GM18909 (cell line): ENCODE measurements at regions not wholly inside any gene's neighbourhood (a gene's known extent, or its start where the extent isn't known, plus 50 kb on each side); places are given as distances from the start of the nearest gene placed in this dataset.

Experiments
- ATAC-seq: cut with Tn5 transposase; IDR thresholded peaks from one replicate; pipeline ENCODE4 v1.9.1; 2021; ENCODE audit warnings: mild to moderate bottlenecking; ENCODE audit not compliant: unreplicated experiment, poor library complexity

DNA sequence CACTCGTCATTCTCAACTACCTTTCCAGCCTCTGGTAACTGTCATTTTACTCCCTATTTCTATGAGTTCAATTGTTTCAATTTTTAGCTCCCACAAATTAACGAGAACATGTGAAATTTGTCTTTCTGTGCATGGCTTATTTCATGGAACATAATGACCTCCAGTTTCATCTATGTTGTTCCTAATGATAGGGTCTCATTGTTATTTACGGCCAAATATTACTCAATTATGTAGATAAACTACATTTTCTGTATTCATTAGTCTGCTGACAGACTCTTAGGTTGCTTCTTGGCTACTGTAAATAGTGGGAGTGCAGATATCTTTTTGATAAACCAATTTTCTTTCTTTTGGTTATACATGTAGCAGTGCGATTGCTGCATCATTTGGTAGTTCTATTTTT lies 374.9 kb upstream of the ROBO1 start:
- ATAC-seq = no peak

DNA sequence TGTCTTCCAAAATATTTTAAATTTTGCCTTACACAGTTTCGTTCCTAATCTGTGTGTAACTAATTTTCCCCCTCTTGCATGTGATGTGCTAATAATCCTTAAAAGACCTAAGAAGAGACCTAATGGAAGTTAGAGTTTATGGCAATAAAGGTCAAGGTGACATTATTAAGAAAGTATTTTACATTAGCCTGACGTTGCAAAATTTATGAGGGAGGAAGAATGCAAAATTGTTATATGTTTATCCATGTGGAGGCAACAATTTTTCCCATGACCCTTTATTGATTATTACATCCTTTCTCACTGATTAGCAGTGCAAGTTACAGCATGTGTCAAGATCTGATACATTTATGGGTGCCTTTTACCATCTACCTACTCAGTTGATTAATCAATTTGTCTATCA lies 373.8 kb upstream of the ROBO1 start:
- ATAC-seq = no peak

DNA sequence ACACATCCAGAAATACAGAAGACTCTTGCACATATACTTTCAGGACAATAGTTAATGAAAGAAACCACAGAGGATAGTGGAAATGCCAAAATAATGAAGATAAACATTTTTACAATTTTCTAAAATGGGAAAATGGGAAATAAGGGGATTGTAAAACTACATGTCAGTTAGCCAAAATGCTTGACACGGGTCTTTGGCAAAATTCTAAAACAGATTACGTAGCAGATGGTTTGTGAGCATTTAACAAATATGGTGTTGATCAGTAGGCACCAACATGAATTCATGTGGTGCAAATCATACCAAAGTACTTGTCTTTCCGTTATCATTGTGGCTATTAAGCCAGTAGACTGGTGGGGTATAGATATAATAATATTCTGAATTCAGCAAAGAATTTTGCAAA lies 348.5 kb upstream of the ROBO1 start:
- no peak for ATAC-seq

DNA sequence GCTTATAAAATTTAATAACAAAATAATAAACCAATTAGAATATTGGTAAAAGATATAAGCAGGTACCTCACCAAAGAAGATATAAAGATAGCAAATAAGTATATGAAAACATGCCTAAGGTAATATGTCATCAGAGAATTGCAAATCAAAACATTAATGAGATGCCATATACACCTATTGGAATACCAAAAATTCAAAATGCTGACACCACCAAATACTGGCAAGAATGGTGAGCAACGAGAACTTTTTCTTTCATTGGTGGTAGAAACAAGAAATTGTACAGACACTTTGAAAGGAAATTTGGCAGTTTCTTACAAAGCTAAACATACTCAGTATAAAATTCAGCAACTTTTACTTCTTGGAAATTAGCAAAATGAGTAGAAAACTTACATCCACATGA lies 346.9 kb upstream of the ROBO1 start:
- no peak for ATAC-seq

DNA sequence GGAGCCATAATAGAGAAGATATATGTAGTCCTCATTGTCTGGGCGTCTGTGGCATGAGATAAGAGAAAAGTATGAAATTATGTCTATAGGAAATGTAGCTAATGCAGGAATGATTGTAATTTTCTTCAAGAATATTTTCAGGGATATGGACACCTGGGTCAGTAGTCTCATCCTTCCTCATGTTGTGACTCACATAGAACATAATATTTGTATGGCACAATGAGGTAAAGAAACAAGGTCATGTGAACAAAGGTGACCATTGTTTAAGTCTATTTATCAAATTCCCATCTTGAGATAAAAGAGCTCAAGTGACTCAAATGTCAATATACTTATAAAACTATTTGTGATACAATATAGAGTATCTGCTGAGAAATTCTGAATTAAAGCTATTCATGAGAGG lies 345.5 kb upstream of the ROBO1 start:
- ATAC-seq = no peak

DNA sequence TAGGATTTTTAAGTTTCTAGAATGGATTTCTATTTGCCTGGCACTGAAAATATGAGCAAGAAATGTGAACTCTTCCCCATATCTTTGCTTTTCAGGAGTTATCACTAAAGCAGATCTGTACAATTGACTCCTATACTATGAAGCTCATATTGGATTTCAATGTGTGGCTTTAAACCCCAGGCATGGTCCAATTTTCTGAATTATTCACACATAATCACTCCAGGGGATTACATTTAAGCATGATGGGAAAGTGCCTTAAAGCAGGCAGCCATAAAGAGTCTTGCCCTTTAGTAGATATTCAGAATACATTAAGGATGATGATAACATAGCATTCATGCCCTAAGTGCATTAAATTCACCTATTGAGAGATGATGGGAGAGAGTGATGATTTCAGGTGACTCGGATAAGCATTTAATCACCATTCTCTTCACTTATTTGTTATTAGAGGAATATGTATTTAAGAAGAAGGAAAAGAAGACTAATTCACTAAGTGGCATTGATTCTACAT lies 331.8 kb upstream of the ROBO1 start:
- no peak for ATAC-seq

DNA sequence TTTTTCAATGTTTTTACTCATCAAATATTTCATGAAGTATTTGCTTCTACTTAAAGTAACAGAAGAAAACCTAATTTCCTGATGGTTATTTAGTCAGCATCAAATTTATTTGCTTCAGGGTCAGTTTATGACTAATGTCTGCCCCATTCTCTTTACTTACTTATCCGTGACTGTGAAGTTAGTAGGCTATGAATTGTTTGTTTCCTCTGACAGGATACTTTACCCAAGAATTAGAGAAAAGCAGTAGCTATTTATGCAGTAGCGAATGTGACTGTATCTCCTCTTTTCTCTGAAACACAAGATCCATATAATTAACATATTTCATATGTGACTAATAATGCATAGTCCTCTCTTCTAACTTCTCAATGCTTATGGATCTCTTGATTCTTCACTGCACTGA lies 329.9 kb upstream of the ROBO1 start:
- no peak for ATAC-seq

DNA sequence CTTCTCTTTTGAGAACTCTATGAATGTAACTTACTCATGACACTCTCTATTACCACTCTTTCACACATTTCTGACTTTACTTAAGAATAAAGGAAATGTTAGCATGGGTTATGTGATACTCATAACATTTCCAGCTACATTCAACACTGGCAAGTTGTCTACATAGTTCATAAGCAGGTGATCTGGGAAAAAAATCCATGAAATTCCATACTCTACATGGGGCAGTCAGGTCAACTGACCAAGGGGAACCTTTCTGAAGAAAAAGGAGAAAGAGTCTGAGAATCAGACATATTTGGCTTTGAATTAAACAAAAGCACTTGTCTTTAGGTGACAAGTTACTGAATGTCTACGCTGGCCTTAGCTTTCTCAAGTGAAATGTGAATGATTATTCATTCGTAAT lies 329.1 kb upstream of the ROBO1 start:
- no peak for ATAC-seq

DNA sequence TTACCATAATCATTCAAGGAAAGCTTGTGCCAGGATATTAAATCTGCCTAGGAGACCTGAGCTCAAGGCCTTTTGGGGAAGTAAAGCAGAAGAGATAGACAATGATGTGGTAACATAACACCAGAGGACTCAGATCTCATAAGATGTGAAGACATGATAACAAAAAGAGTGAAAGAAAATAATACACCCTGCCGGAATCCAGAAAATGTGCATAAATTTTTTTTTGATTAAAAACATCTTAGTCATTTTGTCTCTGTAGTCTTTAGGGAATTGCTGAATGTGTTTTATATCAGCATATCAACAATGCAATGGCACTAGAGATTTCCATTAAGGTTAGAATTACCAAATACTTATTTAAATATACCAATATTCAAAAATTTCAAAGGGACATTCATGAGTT lies 326.8 kb upstream of the ROBO1 start:
- ATAC-seq = no peak

DNA sequence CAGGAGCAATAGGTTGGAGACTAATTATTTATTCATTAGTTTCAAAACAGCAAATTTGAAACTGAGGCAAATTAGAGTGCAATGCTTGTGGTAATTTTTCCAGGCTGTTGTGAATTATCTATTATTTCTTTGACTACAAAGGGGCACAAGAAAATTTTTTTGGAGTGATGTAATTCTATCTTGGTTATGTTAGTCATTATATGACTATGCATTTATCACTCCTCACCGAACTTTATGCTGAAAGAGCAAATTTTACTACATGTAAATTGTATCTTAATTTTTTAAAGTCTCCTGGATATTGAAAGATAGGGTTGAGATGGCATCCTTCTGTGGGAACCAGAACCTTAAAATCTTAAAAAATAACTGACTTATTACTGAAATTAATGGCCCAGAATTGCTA lies 320.0 kb upstream of the ROBO1 start:
- no peak for ATAC-seq

DNA sequence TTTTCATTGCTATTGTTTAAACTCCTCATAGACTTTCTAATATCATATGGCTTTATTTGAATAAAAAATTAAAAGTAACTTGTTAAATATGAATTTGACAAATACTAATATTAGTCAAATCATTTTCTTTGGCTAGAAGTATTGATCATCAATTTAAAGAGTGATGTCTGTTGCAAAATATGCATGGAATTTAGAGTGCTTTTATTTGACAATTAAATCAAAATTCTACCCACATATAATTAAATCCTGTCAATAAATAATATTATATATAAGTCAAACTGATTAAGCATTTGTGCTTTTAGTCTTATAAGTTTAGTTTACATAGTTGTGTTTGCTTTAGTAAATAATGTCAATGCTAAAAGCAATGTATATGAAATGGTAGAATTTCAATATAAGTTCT lies 318.6 kb upstream of the ROBO1 start:
- ATAC-seq = no peak

DNA sequence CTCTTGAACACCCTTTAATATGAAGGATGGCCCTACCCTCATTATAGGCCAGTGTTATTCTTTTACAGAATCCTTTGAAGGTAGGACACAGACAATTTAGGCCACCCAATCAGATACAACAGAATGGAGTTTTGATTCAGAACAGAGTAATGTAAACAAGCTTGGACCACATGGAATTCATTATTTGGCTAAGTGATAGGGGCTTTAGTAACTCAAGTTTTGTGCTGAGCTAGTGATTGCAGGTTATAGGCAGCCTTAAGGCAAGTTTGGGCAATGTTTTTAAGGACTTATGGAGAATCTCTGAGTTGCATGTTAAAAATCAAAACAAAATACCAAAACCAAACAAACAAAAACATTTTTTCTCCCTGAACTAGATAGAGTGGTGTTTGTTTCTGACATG lies 312.1 kb upstream of the ROBO1 start:
- ATAC-seq = no peak

DNA sequence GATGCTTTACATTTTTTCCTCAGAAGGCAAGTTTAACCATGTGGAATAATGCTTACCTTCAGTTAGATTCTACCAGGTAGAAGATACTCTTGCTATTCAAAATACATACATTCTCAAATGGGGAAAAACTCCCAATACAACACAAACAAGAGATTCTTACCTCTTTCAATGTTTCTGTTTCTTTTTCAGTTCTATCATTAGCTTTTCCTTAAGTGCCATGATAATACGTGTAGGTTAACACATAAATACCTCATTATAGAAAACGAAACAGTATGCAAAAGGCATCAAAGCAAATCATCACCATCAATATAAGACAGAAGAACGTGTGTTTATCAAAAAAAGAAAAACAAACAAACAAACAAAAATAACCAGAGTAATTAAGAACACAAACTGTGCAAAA lies 300.7 kb upstream of the ROBO1 start:
- ATAC-seq = no peak

DNA sequence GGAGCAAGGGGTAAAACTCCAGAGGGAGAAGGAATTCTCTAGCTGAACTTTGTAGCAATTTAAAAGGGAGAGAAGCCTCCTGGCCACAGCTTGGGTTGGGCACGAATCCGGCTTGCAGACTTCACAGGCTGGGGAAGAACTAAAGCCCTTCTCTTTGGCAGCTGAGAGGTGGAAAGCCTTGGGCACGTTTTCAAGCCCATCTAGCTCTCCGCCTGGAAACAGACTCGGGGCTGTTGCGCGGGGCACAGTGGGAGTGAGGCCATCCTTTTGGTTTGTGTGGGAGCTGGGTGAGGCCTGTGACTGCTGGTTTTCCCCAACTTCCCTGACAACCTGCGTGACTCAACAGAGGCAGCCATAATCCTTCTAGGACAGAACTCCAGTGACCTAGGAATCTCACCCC lies 295.7 kb upstream of the ROBO1 start:
- no peak for ATAC-seq

DNA sequence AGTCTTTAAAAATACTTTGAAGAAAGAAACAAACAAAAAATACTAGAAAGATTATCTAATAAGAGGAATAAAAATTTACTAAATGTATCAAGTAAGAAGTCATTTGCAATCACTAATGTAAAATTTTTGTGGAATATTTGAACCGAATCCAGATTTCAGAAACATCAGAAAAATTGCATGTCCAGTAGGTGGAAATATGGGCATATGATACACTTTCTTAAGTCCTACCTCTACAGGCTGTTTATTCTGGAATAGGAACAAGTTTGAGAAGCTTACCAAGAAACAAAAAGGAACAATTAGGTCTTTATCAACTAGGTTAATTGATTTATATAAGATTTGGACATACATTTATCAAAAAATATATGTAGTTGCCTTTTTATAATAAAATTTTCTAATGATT lies 292.9 kb upstream of the ROBO1 start:
- no peak for ATAC-seq

DNA sequence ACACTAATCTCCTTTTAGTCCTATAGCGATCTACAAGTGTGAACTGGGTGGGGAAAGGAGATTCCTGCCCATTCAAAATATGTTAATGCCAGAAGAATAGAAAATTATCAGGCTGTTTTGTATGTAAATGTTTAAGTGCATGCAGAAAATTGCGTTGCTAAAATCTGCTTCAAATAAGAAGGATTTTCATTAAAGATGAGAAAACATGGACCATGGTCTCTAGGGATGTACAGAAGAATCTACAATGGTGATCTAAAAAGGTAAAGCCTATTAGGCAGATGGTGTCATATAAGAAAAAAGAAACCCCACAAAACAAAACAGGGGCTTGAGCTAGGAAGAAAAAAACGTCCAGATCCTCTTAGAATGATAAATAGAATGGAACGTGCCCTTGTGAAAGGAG lies 287.5 kb upstream of the ROBO1 start:
- no peak for ATAC-seq

DNA sequence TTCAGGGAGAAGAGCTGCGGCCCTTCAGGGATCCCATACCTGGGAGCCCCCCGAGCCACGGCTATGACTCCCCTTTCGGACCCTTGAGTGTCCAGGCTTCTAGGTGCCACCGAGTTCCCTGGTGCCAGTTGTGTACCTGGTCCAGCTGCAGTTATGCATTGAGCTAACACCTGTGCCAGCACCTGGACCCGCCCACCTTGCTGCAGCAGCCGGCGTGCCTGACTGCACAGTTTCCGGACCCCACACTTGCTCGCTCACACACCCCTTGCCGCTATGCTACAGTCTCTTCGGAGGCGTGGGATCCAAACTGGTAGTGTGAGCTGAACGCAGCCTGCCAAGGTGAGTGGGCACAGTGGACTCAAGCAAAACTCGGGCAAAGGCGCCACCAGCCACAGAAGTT lies 284.5 kb upstream of the ROBO1 start:
- no peak for ATAC-seq

DNA sequence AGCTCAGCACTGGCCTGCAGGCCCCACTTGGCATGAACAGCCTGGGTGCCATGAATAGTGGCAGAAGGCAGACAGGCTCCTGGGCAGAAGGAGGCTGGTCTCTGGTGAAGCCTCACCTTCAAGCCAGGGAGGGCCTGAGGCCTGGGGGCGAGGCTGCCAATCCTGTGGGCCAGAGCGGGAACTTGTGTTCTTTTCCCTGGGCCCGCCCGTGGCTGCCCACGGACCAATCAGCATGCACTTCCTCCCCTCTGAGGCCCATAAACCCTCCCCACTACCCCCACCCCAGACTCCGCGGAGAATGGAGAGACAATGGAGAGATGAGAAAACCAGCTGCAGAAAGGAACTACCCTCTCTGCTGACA lies 283.8 kb upstream of the ROBO1 start:
- ATAC-seq = no peak

DNA sequence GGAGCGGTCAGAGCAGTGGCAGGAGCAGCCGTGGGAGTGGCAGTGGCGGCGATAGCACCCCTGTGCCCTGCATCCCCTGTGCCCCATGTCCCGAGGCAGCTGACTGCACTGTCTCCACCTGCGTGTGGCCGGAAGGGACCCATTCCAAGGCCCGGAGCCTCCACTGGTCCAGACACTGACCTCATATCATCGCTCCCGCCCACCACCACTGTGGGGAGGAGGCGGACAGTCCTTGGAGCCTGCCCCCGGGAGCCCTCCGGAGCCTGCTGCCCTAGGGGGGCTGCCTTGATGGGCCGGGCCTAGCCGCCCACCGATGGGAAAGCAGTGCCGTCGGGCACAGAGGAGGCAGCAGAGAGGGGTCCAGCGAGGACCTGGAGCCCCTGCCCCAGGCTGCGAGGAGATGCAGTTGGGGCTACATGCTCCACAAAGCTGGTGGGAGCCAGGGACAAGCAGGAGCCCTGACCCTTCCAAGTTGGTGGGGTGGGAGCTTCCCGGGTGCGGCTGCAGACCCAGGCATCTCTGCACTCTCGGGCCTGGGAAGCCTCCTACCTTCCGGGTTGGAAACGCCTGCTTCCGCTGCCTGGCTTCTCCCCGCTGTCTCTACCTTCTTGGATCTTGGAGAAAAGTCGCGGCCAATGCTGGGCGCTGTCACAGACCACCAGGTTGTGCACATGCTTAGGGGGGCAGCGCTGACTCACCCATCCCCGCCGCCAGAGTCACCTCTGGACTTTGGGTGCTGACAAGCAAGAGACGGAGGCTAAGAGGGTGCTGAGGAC lies 283.2 kb upstream of the ROBO1 start:
- ATAC-seq = no peak

DNA sequence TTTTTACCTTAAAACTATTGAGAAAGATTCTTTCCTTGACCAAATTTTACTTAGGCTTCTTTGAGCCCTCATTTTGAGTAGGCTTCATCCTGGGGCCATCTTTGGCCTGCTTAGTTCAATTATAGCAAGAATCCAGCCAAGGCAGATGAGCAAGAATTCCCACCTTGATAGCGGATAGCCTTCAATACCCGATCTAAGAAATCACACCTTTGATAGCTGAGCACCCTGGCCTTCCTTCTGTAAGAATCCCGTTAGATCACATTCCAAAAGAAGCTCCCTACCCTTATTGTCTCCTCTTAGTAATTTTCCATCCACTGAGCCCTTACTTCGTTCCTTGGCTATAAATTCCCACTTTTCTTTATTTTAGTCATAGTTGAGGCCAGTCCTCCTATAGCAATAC lies 275.4 kb upstream of the ROBO1 start:
- no peak for ATAC-seq

DNA sequence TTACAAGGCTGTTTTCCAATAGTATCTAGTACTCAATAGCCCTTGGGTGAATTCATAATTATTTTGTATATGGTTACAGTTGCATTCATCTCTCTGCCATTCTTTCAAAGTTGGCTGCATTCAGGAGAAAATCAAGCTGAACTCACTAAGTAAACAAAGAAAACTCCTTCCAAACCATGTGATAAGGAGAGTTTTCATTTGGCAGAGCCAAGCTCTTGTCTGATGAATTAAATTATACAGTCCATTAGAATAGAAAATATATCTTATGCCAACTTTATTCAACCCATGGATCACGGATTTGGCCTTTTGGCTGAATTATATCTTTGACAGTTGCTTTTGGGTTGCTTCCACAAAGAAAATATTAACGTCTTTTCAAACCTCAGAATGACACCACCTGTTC lies 272.3 kb upstream of the ROBO1 start:
- no peak for ATAC-seq

DNA sequence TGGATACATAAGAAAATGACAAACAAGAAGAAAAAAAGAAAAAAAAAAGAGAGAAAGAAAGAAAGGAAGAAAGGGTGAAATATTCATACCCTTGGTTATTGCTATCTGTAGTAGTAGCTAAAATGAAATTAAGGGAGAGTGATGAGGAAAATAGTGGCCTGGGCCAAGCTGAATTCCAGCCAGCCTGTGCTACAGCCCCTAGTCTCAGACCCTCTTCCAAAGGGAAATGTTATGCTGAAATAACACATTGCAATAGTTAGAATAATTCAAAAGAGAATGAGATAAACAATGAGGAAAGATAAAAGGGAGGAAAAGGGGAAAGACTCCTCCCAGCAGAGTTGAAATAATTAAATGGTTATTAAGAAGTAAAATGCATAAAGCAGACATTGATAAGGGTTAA lies 268.4 kb upstream of the ROBO1 start:
- ATAC-seq = no peak

DNA sequence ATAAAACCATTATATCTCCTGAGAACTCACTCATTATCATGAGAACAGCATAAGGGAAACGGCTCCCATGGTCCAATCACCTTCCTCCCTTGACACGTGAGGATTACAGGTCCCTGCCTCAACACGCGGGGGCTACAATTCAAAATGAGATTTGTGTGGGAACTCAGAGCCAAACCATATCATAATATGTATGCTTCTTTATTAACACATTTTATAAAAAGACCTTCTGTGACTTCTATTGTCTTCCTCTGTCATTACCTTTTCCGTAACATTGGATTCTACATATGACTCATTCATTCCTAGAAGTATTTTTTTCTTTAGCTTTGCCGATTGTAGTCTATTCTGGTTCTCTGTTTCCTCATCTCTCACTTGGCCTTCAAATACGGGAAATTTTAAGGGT lies 267.2 kb upstream of the ROBO1 start:
- ATAC-seq = no peak
